GM19035 (cell line): ENCODE measurements at regions not wholly inside any gene's neighbourhood (a gene's known extent, or its start where the extent isn't known, plus 50 kb on each side); places are given as distances from the start of the nearest gene placed in this dataset.
"Not testable (repeated sequence)": the region's sequence is repeated elsewhere in the genome, so short reads cannot be mapped to it uniquely, and the experiment has no call there.

Experiments used
- ATAC-seq: cut with Tn5 transposase; IDR thresholded peaks from one replicate; pipeline ENCODE4 v1.9.1; 2021; ENCODE audit not compliant: unreplicated experiment

DNA sequence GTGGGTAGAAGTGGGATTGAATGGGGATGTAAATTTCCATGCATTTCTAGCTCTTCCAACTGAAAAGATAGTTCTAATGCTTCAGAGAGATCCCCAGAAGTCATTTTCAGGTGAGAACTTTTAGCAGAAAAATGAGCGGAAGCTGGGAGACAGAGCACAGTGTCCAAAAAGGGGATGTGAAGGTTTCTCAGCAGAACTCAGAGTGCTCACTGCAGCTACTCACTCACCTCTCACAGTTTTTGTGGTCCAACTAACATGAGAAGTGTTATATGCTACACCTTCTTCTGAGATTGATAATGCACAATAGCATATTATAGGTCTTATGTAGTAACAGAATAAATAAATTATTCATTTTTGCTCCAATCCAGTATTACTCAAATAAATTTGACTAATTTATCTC is 519.2 kb upstream of the HS3ST5 start:
- ATAC-seq: no peak

DNA sequence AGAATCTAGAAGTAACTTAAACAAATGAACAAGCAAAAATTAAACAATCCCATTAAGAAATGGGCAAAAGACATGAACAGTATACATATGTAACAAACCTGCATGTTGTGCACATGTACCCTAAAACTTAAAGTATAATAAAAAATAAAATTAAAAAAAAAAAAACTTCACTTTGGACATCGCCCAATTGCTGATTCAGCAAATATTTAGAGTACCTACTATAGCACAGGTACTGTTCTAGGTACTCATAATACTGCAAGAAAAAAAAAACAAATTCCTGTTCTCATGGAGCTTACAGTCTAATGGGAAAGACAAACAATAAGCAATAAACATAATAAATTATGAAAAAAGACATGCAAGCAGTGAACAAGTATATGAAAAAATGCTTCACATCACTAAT is 501.5 kb upstream of the HS3ST5 start:
- no peak for ATAC-seq

DNA sequence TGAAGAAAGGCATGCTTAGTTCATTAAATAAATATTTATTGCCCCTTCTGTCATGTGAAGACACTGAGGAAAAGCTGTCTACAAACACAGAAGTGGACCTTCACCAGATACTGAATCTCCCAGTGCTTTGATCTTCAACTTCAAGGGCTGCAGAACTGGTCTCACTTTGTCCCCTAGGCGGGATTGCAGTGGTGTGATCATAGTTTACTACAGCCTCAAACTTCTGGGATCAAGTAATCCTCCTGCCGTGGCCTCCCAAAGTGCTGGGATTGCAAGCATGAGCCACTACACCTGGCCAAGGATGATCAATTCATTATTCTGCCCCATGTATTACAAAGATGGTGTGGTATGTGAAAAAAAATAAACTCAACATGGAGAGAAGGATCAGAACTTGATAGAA is 496.2 kb upstream of the HS3ST5 start:
- ATAC-seq: no peak

DNA sequence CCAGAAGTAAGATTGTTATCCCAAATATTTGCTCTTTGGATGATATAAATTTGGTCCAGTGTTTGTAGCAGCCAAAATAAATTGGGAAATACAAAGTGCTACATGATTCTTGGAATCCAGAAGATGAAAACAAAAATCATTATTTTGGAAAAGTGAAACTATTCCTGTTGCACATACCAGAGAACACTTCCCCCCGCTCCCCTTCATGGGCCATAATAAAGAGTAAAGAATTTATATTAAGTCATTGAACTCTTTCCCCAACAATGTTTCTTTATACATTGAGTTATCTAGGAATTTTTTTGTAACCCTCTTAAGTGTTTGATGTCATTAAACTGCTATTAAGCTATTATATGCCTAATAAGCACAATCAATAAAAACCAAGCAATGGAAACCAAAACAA is 490.4 kb upstream of the HS3ST5 start:
- ATAC-seq: no peak

DNA sequence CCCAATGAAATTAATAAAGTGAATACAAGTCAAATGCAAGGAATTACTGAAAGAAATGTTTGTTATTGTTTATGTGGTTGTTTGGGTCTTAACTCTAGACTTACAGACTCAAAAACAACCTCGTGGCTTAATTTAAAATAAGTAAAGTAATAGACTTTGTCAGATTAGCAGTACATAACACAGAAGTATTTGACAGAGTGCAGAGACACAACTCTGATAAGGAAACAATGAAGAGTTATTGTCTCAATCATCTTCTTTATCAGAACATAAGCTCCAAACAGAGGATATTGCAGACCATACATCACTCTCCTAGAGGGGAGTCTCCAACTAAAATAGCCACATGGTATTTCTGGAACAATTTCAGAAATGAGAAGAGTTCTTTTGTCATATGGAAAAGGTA is 487.7 kb upstream of the HS3ST5 start:
- ATAC-seq: no peak

DNA sequence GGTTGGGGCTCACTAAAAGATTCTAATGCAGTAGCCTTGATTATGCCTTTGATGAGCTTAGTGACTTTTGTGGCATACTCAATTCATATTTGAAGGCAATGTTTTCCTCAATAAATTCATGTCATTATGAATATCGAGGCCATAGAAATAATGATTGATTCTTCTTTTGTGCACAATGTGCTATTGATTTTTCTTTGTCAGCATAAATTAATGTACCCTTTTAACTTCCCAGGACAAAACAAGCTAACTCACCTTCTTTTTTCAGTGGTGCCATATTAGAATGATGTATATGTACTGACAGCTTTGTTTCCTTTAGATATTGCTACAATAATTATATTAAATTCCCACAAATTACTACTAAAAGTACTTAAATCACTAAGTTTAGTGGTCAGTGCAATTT is 484.3 kb upstream of the HS3ST5 start:
- no peak for ATAC-seq

DNA sequence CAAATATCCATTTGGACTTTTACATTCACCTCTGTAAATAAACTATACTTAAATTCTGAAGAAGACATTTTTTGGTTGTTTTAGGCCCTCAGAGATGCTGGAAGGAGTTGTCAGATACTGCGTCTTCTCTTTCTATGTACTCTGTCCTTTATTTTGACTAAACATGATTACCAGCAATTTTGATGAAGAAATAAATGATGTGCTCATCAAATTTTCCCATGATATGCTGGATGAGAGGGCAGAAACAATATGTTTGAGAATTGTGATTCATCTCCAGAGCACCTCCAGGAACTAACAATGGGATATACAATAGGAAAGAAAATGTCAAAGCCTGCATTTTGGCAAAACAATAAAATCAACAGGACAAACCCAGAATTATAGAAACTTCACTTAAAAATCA is 481.6 kb upstream of the HS3ST5 start:
- no peak for ATAC-seq

DNA sequence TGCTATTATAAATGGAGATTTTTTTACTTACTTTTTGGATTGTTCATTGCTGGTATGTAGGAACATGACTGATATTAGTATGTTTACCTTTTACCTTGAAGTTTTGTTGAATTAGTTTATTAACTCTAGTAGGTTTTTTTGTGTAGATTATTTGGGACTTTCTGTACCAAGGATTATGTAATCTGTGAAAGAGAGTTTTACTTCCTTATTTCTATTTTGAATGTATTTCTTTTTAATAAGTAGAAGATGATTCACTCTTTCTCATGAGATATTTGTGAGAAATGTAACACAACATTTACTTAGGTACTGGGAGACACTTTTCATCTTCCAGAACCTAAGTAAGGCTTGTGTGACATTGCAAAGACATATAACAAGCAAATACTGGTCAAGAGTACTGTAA is 473.9 kb upstream of the HS3ST5 start:
- no peak for ATAC-seq

DNA sequence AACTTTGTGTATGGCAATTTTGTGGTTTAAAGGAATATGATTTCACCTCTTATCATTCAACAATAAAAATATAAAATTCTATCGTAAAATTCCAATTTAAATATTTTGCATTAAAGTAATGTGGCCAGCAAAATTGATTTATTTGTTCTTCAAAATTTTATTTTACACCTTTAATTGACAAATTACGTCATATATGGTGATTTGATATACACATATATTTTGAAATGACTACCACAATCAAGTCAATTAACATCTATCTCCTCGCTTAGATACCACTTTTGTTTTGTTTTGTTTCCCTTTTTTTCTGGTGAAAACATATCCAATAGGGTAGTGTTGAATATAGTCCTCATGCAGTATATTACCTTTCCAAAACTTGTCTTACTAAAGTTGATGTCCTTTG is 467.6 kb upstream of the HS3ST5 start:
- ATAC-seq: no peak

DNA sequence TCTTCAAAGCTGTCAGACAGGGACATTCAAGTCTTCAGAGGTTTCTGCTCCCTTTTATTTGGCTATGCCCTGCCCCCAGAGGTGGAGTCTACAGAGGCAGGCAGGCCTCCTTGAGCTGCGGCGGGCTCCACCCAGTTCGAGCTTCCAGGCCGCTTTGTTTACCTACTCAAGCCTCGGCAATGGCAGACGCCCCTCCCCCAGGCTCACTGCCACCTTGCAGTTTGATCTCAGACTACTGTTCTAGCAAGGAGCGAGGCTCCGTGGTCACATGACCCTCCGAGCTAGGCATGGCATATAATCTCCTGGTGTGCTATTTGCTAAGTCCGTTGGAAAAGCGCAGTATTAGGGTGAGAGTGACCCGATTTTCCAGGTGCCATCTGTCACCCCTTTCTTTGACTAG is 462.6 kb upstream of the HS3ST5 start:
- ATAC-seq: not testable (repeated sequence)

DNA sequence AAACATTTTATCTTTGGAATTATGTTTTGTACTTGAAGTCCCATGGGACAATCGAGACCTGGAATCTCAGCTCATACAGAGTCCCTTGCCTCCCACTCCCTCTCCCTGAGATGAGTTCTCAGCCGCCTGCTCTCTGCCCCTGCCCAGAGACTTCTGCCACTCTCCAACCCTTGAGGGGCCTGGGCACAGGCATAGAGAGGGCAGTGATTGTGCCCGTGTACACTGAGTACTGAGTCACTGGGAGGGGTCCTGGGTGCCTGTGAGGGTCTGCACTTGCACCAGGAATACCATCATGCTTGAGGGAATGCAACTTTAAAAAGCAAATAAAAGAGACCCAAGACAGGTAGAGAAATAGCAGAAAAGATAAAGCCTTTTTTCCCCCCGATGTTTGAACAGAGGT is 453.8 kb upstream of the HS3ST5 start:
- ATAC-seq: no peak

DNA sequence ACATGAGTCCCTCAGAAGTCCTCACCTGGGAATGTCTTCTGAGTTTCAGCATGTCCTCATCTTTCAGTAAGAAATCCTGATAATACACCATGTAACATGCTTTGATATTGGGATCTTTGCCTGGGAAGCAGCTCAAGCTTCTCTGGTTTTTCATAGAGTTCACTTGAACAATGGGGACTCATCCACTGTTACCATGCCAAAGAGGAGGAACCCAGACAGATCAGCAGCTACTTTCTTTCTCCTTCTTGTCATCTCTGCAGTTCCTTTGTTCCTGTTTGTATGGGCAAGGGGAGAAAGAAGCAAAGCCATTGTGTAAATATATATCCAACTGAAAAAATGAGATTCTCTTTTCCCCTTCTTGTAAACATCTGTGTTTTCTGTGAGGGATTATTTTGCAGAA is 450.6 kb upstream of the HS3ST5 start:
- ATAC-seq: no peak

DNA sequence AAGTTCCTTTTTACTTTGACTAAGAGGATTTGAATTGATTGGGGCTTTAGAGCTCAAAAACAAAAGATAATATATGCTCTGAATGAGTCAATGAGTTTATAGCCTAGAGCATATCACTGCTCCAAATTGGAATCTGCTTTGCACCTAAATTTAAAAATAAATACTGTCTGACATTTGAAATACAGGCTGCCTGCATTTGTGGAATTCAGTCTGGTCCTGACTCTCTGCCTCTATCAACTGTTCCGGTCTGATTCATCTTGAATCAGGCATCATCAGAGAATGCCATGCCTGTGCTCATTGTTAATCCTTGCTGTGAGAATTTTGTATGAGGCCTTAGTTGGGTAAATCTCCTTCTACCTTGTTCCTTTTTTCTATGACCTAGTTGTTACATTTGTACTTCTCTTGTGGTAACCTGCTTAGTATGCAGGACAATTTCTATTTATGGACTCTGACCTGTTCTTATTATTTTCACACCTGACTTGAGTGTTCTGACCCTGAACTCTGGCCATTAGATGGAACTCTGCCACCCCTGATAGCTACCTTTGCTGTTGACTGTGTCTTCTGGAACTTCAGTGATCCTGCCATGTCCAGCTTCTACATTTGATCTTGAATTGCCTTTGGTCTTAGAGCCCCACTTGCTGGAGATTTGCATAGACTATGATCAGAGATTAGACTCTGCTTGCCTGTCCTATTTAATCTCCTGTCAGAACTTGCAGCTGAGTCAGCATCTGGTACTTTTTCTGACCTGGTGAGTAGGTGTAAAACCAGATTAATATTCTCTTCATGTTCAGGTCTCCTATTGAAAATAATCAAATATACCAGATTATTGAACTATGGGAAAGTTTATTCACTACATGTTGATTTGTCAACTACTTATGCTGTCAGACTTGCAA is 442.7 kb upstream of the HS3ST5 start:
- ATAC-seq: no peak

DNA sequence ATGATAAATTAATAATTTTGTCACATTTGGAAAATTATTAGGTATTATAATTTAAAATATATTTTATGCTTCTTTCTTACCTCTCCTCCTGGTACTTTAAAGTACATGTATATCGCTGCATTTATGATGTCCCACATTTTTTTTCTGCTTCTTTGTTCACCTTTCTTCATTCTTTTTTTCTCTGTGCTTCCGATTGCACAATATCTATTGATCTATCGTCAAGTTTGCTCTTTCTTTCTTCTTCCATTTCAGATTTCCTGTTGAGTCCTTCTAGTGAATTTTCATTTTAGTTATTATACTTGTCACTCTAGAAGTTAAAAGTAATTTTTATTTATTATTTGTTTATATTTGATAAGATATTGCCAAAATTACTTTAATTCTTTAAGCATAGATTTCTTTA is 441.0 kb upstream of the HS3ST5 start:
- ATAC-seq: no peak

DNA sequence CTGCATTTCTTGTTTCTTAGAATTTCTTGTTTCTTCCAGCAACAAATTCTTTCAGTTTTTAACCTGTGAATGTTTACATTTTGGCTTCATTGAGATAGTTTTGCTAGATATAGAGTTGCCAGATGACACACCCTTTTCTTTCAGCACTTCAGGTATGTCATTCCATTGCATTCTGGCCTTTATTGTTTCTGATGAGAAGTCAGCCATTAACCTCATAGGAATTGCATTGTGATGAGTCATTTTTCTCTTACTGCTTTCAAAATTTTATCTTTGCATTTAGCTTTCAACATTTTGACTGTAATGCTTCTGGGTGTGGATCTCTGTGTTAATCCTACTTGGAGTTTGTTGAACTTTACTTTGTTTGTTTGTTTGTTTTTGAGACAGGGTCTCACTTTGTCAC is 440.3 kb upstream of the HS3ST5 start:
- no peak for ATAC-seq

DNA sequence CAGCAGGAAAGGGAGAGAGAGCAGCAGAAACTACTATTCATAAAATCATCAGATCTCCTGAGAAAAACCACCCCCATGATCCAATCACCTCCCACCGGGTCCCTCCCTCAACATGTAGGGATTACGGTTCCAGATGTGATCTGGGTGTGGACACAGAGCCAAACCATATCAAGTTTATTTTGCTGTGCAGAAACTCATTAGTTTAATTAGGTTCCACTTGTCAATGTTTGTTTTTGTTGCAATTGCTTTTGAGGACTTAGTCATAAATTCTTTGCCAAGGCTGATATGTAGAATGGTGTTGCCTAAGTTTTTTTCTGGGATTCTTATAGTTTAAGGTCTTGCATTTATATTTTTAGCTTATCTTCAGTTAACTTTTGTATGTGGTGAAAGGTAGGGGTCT is 422.0 kb upstream of the HS3ST5 start:
- no peak for ATAC-seq

DNA sequence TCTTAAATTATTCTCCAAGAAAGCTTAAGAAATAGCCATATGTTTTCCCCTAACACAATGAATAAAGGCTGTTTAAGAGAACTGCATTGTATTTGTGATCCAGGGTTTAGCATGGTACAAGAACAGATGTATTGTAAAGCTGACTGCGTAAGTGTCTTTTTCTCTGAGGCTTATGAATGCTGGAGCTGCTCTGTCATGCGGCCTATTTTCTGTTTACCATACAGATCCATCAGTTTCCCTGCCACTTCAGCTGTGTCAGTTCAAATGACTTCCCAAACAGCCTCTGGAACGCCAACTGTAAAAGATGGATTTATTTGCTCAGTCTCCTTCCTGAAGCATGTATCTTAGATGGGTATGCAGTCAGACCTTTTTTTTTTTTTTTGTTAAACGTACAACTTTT is 419.3 kb upstream of the HS3ST5 start:
- no peak for ATAC-seq

DNA sequence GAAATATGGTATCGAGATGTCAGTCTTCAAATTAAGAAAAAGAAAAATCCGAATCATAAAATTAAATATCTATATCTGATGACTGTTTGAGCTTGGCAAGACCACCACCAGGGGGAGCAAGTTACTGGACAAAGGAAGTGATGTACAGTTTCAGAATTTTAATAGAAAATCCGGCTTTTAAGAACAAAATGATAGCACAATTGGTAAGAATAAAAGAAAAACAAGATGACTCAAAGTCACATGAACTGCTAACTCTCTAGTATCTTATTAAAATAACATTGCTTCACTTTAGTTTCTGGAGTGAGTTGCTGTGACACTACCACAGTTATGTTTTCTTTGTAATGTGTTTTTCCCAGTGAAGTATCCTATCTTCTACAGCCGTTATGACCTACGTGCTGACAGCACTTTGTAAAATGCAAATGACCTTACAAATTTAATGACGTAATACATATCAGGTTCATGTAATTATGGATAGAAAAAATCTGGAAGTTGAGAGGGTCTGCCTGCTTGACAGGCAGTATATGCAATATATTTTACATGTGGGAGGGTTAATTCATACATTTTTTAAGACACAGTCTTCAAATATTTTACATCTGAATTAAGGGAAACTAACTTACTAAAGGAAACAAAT is 405.3 kb upstream of the HS3ST5 start:
- ATAC-seq: peak; percentile 64

DNA sequence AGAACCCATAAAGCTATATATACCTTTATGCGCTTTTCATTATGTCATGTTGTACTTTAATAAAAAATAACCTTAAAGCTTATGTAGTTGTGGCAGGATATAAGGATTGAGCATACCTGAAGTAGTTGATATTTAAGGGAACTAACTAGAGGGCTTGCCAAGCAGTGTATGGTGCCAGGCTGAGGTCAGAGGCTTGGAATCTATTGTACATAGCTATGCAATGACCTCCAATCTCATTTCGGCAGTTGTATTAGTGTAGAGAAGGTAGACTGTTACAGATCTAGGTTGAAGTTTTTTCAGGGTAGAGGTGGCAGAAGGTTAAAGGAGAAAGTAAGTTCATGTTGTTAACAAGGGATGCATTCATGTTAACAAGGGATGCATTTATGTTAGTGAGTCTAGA is 397.7 kb upstream of the HS3ST5 start:
- ATAC-seq: no peak

DNA sequence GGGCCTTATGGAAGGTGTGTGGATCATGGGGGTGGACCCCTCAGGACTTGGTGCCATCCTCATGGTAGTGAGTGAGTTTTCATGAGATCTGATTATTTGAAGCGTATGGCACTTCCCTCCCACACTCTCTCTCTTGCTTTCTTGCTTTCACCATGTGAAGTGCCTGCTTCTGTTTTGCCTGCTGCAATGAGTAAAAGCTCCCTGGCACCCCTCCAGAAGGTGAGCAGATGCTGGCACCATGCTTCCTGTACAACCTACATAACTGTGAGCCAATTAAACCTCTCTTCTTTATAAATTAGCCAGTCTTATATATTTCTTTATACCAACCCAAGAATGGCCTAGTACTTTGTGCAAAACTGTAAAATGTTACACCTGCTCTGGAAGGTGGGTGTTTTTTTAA is 396.8 kb upstream of the HS3ST5 start:
- no peak for ATAC-seq

DNA sequence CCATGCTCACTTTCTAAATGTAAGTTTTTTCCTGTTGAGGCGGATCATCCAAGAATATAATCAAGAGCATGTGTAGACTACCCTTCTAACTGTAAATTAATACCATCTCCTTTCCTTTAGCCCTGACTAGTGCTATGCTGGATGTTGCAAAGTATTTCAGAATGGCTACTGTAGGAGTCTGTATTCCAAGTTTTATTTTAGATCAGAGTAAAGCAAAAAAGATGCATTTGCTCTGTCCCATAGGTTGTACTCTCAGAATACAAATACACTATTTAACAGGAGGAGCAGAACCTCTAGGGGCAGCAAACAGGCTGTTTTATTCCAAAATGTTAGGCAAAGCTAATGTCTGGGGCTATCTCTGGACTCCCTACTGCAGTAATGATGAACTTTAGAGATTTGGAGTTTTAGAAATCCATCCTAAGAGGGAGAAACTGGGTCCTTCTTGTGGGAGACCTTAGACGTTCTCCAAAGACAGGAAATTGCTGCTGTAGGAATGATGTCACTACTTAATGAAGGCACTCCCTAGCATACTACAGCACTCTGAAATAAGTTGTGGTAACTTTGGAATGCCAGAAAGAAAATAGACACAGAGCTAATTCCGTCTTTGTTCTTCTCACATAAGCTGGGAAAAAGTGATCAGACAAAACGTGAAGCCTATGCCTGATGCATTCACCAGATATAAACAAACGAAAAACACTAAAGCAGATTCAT is 392.4 kb upstream of the HS3ST5 start:
- no peak for ATAC-seq

DNA sequence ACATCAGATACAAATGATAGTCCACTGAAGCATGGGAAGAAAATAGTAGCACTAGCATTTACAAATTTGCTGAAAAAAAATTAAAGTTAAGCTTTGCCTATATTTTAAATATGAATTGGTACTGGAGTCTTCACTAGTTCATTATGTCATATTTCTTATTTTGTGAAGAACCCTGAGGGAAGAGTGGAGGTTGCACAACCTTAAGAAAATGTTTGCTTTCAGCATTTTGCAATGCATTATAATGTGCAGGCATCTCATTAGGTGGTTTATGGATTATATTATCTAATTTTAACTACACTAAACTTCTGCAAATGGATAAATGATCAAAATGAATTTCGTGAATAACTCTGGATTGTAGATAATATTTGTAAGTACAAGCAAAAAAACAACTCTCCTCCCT is 390.8 kb upstream of the HS3ST5 start:
- ATAC-seq: no peak
